AG20443 (cell line): ENCODE measurements at regions not wholly inside any gene's neighbourhood (a gene's known extent, or its start where the extent isn't known, plus 50 kb on each side); places are given as distances from the start of the nearest gene placed in this dataset.

Experiments
- DNase-seq: peaks from one replicate; pipeline ENCODE4 v3.0.0; 2012; ENCODE audit warnings: low spot score, mixed read lengths

DNA sequence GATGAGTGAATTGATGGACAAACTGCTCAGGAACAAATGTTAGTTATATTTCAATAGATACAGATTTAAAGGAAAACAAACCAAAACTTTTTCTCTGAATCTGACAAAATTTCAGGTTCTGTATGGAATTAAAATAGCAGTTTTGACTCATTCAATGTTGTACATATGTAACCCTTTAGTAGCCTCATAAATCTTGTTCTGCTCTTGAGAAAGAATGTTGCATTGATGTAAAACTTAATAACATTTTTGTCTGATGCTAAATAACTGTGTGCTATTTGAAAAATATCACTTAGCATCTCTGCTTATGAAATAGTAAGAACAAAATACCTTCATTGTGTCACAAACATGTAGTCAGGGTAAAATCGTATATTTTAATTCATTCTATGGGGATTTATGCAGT, 168.9 kb upstream of the NOVA1 start:
- DNase-seq = no peak

DNA sequence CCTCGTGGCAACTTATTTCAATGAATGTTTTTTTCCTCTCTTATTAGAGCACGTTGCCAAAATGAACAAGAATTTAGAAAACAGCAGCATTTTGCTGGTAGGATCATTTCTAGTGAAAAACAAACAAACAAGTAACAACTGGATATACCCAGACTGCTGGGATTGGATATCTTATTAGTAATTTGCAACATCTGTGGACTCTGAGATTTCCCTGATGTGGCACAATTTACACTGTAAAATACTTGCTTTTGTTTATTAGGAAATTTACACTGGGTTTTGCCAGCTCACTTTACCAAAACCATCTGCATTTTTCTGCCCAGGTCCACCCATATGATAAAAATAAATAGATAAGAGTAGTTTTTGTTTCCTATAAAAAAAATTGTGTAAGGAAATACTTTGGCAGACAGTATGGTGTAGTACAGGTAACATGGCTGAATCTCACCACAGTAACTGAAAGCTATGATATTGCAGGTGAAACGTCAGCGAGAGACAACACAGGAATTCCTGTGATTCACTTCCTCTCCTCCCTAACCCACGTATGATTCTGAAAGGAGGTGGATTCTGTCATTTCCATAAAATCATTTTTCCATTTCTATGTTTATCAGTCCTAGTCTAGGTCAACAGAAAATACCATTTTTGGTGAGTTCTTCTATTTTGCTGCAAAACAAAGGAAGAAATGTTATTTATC, 176.2 kb upstream of the NOVA1 start:
- DNase-seq = no peak

DNA sequence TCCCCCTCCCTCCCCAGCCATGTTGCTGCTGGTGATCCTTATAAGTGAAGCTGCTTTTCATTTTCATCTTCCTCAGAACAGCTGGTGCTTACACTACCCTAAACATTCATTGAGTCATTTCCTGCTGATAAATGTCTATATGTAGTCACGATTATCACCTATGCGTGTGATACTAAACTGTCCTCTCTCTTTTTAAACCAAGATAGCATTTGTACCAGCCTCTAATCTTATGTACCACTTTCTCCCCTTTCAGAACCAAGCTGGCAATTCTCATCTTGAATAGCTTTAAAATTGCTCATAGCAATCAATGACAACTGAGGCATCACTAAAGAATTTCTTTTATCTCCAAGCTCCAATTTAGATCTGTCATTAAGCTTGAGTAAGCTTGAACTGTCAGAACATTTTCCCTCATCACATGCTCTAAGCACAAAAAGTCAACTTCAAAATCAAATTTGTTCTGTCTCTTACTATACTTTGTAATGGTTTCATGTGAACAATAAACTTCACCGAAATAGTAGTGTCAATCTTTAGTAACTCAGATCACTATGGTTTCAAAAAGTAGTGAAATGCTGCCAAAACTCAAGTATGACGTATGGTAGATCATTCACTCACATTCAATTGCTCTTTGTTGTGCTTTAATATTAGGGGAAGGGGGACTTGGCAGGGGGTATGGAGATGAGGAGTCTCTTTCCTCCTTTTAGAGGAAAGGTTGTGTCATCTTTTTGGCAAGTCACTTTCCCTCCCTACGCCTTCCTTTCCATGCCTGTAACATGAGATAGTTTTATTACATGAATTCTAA, 178.1 kb upstream of the NOVA1 start:
- DNase-seq = peak; percentile 40

DNA sequence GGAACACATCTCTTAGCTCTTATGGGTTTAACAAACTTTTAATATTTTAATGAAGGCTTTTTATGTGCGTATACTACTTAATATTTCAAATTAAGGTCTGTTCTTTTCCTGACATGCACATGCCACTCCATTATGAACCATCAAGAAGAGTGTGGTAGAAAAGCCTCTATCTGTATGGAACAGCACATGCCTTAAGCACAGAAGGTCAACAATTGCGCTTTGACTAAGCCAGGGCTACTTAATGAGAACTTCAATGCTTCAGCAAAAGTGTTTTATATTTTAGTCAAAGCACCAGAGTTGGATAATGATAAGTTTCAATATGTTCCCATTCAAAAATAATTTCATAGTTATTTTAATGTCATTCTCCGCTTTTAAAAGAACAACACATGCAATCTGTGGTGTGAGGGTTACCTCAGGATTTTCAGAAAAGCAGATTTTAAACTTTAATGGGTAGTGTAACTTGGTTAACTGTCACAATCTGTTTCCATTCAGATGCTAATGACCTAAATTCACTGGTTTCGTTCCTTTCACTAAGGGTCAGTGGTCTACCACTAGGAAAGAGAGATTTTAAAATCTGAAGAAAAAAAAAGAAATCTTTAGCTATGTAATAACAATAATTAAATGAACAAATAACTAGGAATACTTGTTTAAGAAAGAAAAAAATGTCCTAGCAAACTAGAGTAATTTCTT, 193.4 kb upstream of the NOVA1 start:
- no peak for DNase-seq

DNA sequence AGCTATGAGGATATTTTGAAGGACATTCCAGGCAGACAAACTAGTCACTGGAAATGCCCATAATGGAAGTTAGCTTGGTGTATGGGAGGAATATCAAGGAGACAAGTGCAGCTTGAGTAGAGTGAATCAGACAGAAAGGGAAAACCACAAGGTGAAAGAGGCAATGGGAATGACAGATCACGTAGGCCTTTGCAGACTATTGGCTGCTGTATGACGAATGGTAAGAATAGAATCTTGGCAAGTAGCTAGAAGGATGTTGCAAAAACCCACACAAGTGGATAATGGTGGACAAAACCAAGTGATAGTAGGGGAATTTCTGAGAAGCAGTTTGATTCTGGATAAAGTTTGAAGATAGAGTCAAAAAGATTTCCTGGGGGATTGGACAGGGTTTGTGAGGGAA, 196.9 kb upstream of the NOVA1 start:
- DNase-seq = peak; percentile 16

DNA sequence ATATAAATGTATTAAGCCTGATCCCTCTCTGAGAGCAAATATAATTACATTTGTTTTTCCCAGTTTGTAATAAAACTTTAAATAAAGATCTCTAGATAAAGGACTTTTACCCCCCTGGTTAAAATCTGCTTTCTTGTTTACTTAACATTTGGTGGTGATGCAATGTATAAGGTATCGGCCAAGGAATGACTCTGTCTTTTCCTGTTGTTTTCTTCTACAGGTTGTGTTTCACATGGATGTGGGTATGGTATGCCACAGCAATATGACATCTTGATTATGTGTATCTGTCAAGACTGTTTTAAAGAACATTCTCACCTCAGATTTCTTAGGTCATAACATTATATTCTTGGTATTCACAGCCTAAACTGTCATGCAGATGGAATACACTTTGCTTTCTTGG, 210.6 kb upstream of the NOVA1 start:
- no peak for DNase-seq

DNA sequence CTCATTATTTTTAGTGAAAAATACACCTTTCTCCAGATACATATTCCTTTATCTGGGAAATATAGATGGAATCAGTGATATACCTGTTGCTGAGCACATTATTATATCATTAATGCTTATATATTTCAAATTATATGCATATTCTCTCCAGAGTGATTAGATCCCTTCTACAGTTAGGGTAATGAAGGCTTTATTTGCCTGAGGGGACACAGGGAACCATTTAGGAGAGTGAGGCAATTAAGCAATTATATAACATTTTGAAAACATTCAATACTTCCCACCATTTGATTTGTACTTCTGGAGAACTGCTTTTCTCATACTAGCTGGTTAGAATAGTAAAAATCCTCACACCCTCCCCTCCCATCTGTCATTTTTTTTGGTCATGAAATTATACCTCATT, 212.8 kb upstream of the NOVA1 start:
- DNase-seq = no peak

DNA sequence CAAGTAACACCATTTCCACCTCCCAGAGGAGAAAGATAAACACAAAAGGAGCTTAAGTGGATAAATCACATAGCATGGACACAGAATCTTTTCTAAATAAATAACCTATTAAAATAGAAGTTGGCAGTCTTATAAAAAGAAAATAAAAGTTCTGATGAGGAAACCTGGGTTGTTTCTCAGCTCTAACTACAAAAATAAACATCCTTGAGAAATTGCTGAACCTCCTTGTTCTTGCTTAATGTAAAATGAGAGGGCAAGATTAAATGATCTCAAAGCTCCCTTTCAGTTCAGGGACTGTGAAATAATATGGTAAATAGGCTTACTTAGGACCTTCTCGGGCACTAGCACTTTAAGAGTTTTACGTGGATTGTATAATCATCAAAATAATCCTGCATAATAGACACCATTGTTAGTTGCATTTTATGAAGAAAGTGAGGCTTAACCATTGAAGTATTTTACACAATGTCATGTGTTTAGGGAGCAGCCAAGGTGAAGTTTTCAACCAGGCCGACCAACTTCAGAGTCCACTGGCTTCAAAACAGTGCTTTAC, 214.0 kb upstream of the NOVA1 start:
- DNase-seq = no peak

DNA sequence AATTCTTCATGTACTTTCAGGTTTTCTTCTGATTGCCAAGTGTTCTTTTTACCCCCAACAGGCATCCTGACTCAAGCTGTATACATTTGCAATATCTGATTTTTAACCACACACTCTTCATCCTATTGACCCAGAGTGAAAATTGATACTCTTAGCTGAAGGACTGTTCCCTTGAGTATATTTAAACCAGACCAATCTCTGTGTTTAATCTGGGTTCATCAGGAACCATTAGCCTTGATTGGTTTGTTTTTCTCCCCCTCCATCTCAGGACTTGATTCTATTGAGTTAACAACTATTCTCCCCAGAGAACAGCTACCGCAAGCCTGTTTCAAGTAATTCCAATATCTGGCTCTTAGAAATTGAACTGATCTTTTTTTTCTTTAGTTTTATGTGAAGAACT, 222.3 kb upstream of the NOVA1 start:
- no peak for DNase-seq

DNA sequence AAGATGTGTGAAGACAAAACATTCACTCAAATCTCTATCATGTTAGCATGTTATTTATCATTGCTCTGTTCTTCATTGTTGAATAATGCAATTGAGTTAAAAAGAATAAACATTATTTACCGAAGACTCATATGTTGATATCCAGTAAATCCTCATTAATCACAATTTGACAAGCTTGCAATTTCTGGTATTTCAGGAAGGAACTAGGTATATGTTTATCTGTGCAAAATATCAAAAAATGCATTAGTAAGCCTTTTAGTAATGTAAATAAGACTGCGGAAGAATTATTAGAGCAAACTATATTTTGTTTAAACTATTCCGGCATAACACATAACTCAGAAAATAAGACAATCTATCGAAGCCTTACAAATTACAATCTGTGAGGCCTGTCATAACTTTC, 222.7 kb upstream of the NOVA1 start:
- DNase-seq = no peak

DNA sequence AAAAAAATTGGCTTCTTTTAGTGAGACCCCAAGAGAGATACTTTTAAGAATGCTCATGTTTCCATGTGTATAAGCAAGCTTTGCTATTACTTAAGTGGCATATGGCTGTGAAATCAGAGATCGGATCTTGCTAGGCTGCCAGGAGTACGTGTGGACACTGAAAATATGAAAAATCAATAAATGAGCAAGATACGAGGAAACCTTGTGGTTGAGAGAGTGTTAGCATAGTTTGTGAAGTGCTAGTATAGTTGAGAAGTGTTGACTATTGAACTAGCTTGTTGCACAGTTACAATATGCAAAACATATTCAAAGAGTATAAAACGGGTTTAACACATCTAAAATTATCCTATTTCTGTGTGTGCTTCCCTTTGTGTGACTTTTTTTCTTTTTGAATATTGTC, 230.9 kb upstream of the NOVA1 start:
- no peak for DNase-seq

DNA sequence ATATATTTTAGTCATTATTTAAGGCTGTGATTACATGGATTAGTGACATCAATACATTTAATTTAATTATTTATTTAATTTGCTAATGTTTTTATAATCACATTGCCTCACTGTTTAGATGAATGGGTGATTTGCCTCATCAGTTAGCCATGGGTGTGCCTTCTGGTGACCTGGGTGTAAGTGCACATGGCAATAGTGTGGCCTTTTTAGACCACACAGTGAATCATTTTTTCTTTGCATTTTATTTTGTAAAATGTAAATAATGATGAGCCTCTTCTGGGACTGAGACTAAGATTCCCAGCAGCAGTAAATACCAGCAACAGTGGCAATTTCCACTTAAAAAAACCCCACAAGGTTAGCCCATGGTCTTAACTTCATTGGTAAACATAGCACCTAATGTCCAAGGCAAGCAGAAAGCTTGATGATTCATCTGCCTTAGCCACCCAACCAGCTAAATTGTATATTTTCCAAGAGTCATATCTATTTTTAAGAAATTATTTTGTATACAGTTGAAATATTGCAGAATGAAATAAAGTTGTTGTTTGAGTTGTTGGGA, 235.9 kb upstream of the NOVA1 start:
- no peak for DNase-seq

DNA sequence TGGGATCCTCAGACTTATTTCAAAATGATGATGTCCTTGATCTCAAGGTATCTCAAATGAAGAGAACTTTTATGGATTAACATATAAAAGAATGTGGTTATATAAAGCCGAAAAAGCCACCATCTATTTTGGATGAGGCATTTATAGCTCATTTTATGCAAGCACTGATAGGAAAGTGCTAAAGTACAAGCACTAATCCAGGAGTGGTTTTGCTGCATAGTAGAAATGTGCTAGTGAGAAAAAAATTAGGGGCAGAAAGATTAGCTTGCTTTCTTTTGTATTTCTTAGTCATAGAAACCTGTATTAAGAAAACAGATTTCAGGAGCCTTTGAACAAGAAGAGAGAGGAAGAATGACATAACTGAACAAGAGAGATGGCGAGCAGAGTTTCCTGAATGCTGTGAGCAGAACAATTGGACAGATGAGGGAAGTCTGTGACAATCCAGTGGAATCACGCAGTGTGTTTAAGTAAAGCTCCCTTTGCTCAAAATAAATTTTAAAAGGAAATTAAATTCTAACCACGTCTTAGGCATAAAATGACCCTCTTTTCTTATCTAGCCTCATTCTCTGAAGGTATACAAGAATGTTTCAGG, 238.2 kb upstream of the NOVA1 start:
- DNase-seq = no peak

DNA sequence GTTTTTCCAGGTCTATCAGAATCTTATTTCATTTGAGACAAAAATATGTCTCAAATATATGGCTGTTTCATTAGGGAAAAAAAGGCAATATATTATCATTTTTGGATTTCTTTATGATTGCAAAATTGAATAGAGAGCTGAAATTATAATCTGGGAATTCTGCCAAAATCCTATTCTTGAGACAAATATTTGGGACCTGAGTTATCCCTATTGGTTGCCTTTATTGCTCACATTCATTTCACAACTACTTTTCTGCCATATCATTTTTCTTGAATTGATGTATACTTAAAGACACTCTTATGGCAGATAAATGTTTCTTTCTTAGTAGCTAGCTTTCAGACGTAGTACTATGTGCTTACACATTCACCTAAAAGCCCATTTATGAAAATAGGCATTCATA, 241.6 kb upstream of the NOVA1 start:
- no peak for DNase-seq

DNA sequence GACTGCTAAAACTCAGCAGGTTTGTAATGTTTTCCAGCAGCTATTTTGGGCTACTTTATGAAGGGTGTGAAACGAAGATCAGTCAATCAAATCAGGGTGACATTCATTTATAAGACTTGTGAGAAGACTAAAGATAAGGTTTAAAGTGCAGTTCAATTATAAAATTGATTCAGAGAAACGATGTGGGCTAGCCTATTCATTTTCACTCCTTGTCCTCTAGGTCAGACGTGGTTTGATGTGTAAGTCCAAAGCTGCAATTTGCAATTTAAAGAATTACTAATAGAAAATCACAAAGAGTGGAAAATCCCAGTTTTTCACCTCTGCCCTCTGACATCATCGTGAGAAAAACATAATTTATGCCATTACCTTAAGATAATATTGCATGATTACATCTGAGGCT, 243.5 kb upstream of the NOVA1 start:
- no peak for DNase-seq

DNA sequence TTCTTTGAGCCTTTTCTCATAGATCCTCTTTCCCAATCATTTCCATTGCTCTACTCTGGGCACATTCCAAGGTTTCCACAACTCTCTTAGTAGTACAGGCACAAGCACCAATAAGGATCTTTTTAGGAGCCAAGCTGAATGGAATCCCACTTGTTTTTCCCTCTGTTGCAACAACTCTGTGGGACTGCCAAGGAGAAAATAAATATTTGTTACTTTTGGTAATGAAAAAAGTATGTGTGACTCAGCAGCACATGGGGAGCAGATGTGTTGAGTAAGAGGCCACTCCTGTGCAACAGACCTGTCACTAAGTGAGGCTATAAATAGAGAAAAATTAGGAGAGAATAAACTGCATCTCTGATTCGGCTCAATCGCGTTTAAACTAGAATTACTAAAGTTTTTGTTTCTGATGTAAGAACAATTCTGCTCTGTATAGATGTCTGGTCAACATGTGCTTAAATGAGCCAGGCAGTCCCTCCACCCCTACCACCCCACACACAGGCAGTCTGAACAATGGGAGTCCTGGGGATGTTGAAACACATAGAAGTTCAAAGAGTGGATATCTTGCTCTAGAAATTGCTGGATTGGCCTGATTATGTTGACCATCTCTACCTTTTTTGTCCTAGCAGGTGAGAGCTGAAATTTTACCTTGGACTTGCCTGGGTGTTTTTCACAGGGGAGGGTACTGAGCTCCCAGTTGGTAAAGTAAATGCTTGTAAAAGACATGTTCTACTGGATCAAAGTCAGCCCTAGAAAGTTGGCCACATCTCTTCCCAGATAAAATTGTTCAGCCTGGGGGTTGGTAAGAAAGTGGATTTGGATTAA, 244.3 kb upstream of the NOVA1 start:
- DNase-seq = peak; percentile 79

DNA sequence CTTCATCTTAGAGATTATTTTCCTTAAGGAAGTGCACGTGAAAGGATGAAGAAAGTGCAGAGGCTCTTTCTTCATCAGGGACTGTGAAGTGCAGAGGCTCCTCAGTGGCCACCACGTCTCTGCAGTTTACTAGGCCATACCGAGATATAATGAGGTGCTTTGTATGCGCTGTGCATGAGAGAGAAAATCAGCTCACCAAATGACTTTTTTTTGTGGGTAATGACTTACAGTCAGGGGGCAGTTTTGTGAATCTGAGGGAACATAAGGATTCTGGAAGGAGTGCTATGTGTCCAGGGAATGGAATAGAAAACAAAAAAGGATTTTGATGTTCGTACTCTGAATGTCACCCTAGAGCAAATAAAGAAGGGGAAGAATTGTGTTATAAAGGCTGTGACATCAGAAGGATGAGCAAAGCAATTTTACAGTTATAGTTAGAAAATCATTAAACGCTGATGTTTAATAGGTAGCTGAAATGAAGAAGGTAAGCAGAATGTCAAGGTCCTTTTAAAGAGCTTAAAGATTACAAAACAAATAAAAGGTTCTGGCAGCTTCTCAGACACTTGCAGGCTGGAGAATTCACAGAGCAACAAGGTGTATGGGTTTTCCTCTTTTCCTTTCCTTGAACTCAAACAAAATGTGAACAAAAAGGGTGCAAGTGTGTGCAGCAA, 247.5 kb upstream of the NOVA1 start:
- DNase-seq = no peak

DNA sequence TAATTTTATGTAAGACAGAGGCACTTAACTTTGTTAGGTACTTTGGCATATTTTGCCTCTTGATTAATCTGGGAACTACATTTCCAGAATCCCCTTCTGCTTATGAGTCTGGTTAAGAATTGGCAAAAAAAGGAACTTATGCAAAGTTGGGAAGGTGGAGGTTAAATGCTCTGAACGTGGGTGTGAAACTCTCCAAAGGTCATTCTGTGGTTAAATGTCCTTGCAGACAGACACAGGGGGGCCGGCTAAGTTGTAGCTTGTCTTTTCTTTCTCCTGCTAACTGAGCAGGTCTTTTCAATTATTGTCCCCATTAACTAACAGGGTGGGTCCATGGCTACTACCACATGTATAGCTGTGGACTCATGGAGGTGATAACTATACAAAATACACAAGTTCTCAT, 248.6 kb upstream of the NOVA1 start:
- DNase-seq = no peak

DNA sequence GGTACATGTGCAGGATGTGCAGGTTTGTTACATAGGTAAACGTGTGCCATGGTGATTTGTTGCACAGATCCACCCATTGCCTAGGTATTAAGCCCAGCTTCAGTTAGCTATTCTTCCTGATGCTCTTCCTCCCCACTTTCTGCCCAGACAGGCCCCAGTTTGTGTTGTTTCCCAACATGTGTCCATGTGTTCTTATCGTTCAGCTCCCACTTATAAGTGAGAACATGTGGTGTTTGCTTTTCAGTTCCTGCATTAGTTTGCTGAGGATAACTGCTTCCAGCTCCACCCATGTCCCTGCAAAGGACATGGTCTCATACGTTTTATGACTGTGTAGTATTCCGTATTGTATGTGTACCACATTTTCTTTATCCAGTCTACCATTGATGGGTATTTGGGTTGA, 251.7 kb upstream of the NOVA1 start:
- no peak for DNase-seq

DNA sequence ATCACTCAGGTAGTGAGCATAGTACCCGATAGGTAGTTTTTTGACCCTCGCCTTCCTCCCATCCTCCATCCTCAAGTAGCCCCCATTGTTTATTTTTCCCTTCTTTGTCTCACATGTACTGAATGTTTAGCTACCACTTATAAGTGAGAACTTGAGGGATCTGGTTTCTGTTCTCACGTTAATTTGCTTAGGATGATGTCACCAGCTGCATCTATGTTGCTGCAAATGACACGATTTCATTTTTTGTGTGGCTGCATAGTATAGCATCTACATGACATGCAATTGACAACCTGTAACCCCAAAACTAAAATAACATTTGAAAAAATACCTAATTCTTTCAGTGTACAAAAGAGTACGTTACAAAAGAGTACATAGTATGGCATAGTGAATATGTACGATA, 254.0 kb upstream of the NOVA1 start:
- no peak for DNase-seq
